ENCODE measurements at regions not wholly inside any gene's neighbourhood (a gene's known extent, or its start where the extent isn't known, plus 50 kb on each side); places are given as distances from the start of the nearest gene placed in this dataset.

- no peak for DNase-seq (ENCODE audit: low read depth in 2 of 2, low spot score in 1 of 2)
Observed at GRCh38 chr18:73923866-73924265, 223.8 kb downstream of the FBXO15 start.

- DNase-seq (ENCODE audit: low read depth in 2 of 2, low spot score in 1 of 2): no peak
Observed at GRCh38 chr18:73920033-73920432, 227.6 kb downstream of the FBXO15 start.

- no peak for DNase-seq (ENCODE audit: low read depth in 2 of 2, low spot score in 1 of 2)
Observed at GRCh38 chr18:73918816-73919215, 228.8 kb downstream of the FBXO15 start.

DNA sequence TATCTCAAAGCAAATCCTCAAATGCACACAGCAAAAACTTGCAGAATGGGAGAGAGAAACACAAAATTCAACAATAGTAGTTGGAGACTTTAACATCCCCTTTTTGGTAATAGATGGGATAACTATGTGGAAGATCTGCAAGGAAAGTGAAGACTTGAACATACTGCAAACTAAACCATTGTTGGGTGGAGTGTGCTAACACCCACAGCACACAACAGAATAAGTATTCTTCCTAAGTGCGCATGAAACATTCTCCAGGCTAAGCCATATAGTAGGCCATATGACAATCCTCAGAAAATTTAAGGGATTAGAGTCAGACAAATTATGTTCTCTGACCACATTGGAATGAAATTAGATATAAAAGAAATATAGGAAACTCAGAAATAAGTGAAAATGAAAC is 230.6 kb downstream of the FBXO15 start:
- no peak for DNase-seq (ENCODE audit: low read depth in 2 of 2, low spot score in 1 of 2)

- DNase-seq (ENCODE audit: low read depth in 2 of 2, low spot score in 1 of 2): no peak
Observed at GRCh38 chr18:73913505-73913904, 234.1 kb downstream of the FBXO15 start.

DNA sequence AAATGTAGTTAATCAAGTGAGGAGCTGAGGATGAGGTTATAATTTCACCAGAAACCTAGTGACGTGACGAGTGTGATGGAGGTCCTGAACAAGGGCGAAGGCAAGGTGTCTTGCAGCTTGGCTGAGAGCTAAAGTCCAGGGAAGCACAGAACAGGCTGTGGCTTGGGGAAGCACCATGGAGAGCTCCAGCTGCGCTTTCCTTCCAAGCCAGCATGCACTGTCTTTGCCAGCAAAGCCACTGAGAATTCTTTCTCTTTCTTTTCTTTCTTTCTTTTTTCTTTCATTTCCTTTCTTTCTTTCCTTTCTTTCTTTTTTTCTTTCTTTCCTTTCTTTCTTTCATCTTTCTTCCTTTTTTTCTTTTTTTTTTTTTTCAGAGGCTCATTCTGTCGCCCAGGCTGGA is 239.3 kb downstream of the FBXO15 start:
- no peak for DNase-seq (ENCODE audit: low read depth in 2 of 2, low spot score in 1 of 2)

DNA sequence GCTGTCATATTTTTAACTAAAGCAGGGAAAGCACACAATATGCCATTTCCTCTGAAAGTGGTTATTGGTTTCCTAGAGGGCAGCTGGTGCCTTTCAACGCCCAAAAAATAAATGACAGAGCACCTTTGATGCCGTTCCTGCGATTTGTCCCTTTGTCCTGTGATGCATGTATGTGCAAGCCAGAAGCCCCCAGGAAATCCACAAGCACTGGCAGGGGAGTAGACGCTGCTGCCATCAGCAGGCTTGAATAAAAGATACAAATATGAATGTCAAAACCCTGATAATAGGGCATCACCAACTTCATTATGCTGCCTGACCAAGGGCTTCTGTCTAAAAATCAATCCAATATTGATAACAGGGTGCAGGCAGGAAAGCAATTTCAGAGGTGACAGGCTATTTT is 246.1 kb downstream of the FBXO15 start:
- DNase-seq (ENCODE audit: low read depth in 2 of 2, low spot score in 1 of 2): no peak

GRCh38 chr18:73901151-73901550 is 246.5 kb downstream of the FBXO15 start:
- DNase-seq (ENCODE audit: low read depth in 2 of 2, low spot score in 1 of 2): no peak

DNA sequence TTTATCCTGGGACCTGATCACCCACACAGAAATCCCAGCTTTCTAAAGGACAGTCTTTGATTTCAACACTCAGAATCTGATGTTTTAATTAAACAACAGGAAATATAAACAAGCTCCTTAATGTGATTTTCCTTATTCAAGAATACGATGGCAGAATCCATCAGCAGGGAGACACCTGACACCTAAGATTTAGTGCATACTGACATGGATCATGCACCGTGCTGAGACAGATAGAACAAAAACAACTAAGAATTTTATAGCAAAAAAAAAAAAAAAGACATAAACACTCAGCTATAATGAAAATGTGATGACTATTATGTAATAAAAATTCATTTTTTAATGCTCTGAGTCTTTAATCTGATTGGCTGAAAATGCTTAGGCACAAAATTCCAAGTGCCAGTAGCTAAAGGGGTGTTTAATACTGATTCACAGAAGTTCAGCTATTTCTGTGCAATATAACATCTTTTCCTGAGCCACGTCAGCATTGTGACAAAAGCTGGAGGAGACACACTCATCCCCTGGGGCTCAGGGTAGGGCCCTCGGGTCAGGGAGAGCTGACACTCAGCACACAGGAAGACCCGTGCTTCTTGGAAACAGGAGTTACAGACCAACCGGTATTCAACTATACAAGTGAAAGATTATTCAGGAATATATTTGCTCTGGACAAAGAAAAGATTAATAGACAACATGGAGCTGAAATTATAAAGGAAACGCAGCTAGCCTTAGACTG is 247.4 kb downstream of the FBXO15 start:
- DNase-seq (ENCODE audit: low read depth in 2 of 2, low spot score in 1 of 2): no peak

DNA sequence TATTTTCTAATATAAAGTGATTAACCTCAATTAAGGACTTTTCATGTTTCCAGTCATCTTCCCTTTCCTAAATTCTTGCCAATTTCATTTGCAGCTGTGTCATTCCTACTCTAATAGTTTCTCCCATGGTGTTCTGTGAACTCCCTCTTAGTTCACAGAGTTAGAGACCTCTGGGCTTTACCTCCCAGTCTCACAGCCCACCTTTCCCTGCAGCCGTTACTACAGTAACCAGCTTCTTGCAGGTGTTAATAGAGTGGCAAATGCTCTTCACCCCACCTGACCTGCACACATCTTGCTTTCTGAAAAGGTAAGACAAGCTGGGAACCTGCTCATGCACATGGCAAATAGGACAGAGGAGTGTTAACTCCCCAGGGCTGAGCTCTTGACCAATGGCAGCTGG is 250.1 kb downstream of the FBXO15 start:
- DNase-seq (ENCODE audit: low read depth in 2 of 2, low spot score in 1 of 2): no peak

DNA sequence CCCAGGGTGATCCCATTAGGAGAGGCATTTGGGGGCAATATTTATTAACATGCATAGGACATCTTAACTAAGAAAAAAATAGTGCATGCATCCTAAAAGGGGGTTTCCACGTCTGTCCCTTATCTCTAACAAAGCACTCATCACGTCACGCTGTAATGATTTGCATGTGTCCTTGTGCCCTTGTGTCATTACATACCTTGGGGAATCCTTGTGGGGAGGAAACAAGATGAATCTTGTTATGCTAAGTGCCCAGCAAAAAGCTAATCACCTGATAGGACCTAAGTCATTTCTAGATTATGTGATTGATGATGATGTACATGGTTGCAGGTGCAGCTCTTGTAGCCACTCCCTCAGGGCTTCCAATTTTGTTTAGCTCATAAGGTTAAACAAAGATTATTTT is 250.9 kb downstream of the FBXO15 start:
- no peak for DNase-seq (ENCODE audit: low read depth in 2 of 2, low spot score in 1 of 2)

- no peak for DNase-seq (ENCODE audit: low read depth in 2 of 2, low spot score in 1 of 2)
Observed at GRCh38 chr18:73895701-73896100, 251.9 kb downstream of the FBXO15 start.

- DNase-seq (ENCODE audit: low read depth in 2 of 2, low spot score in 1 of 2): no peak
Observed at GRCh38 chr18:73893880-73894279, 253.8 kb downstream of the FBXO15 start.

DNA sequence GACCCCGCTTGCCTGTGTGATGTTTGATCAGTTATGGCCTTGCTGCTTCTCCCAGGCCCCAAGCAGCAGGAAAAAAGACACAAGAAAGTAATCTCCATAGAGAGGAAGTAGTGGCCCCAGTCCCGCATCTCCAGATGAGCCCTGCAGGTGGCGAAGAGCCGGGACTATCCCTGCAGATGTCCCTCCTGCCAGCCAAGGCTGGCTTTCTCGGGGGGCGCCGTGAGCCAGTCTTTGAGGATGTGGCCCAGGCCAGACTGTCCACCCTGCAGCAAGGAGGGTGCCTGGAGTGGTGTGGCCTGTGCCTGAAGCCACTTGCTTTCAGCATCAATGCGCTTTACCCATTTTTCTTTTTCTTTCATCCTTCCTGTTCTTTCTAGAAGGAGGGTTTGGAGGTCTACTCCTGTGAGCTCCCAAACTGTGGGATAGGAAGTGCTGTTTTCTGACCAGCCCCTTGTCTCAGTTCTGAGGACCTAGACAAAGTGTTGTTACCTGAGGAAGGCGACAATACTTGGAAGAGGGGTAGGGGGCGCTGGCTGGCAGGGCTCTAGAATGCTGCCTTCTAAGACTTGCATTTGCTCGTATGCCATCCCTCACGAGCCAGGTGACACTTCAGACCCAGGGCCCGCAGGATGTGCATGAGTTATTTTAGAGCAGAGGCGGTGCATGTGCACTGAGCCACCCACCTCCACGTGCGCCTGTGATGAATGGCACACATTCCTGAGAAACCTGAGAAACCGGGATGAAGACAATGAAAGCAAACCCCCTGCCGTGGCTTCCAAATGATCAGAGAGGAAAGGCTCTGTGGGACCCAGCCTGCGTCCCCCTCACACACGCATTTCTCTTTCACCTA is 255.8 kb downstream of the FBXO15 start:
- no peak for DNase-seq (ENCODE audit: low read depth in 2 of 2, low spot score in 1 of 2)

GRCh38 chr18:73888565-73888964 is 259.1 kb downstream of the FBXO15 start:
- no peak for DNase-seq (ENCODE audit: low read depth in 2 of 2, low spot score in 1 of 2)

DNA sequence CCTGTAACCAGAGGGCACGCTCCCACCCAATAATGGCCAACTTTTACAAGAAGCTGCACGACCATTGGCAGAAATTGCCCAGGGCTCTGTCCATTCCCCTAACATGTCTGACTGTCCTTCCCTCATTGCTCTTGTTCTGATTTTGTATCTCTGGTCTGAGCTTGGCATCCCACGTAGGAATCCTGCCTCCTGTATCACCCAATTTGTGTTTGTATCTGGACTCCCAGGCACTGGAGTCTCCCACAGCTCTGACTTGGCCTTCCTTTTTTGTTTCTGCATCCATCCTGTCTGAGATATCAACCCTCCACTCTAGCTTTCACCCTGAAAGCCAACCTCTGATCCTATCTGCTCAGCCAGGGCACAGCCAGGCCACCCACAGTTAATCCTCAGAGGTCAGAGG is 259.8 kb downstream of the FBXO15 start:
- DNase-seq (ENCODE audit: low read depth in 2 of 2, low spot score in 1 of 2): no peak

DNA sequence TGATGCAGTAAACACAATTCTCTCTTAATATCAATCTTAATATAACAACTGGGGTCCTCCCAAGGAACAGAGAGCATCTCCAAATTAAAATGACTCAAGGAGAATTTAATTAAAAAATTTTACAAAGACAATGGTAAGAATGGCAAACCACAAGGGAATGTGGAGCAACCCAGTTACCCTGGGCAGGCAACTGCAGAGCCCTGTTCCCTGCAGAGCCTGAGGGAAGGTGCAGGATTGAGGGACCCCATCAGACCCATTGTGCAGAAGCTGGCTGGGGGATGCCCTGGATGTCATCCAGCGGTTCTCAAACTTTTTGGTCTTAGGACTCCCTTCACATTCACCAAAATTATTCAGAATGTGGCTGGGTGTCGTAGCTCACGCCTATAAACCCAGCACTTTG is 262.8 kb downstream of the FBXO15 start:
- no peak for DNase-seq (ENCODE audit: low read depth in 2 of 2, low spot score in 1 of 2)

- no peak for DNase-seq (ENCODE audit: low read depth in 2 of 2, low spot score in 1 of 2)
Observed at GRCh38 chr18:73881396-73881917, 266.2 kb downstream of the FBXO15 start.

DNA sequence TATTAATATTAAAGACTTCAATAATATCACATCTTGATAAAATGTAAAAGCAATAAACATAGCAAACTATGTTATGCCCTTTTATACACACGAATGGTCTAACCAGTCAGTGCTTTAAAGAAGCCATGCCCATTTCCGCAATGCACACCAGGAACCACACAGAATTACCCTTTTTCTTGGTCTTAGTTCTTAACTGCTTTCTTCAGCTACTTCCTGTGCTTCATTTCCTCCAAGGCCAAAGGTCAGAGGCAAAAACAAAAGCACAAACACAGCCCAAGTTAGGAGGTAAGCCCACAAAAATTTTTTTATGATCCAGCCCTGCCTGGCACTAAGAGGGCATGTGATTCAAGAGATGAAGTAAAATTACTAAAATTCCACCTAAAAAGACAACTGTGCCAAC is 267.2 kb downstream of the FBXO15 start:
- DNase-seq (ENCODE audit: low read depth in 2 of 2, low spot score in 1 of 2): no peak

- DNase-seq (ENCODE audit: low read depth in 2 of 2, low spot score in 1 of 2): no peak
Observed at GRCh38 chr18:73879766-73880165, 267.9 kb downstream of the FBXO15 start.

DNA sequence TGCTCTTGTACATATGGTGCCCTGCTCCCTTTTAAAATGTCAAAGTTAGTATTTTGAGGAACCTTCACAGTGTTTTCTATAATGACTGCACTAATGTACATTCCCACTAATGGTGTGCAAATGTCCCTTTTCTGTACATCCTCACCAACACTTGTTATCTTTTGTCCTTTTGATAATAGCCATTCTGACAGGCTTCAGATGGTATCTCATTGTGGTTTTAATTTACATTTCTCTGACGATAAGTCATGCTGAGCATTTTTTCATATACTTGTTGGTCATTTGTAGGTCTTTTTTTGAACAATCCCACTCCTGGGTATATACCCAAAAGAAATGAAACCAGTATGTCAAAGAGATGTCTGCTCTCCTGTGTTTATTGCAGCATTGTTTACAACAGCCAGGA is 268.3 kb downstream of the FBXO15 start:
- no peak for DNase-seq (ENCODE audit: low read depth in 2 of 2, low spot score in 1 of 2)

GRCh38 chr18:73869182-73869581 is 278.5 kb downstream of the FBXO15 start:
- DNase-seq (ENCODE audit: low read depth in 2 of 2, low spot score in 1 of 2): no peak

All from stimulated activated CD8-positive, alpha-beta memory T cell treated with anti-CD3 and anti-CD28 coated beads, Interleukin-4, amount 100 ng/mL, for 4 hours (primary cell).